ENCODE measurements at regions not wholly inside any gene's neighbourhood (a gene's known extent, or its start where the extent isn't known, plus 50 kb on each side); places are given as distances from the start of the nearest gene placed in this dataset.

GRCh38 chr1:29984166-29984861 lies 739.1 kb downstream of the MATN1 start:
- H3K36me3 ChIP-seq (ENCODE audit: insufficient read depth, low read length) = no peaks in the 10 kb centered on the region
- peak overlapping the region; percentile 5 for H2AFZ ChIP-seq (ENCODE audit: low read depth, low read length)
- no peak overlapping the region for H3K9ac ChIP-seq (ENCODE audit: low read length)
- H3K79me2 ChIP-seq (ENCODE audit: insufficient read depth, low read length) = no peaks in the 10 kb centered on the region
- no peaks in the 10 kb centered on the region for H3K9me3 ChIP-seq (ENCODE audit: insufficient read depth, low read depth, low read length)
- Mint-ChIP-seq H3K9me3 (ENCODE audit: unreplicated experiment) (peaks cover 4% of the 10 kb centered on the region), H3K27ac (ENCODE audit: unreplicated experiment) (no peak overlapping the region), H3K36me3 (ENCODE audit: low read depth, unreplicated experiment) (no peaks in the 10 kb centered on the region), H3K4me1 (ENCODE audit: low read depth, unreplicated experiment) (peaks cover 4% of the 10 kb centered on the region), H3K27me3 (ENCODE audit: low read depth, unreplicated experiment) (no peaks in the 10 kb centered on the region), H3K4me3 (ENCODE audit: unreplicated experiment) (no peak overlapping the region)
- no peak overlapping the region for H3K4me3 ChIP-seq (ENCODE audit: insufficient read depth, low read depth, low read length)
- no peak overlapping the region for H3K27ac ChIP-seq (ENCODE audit: low read depth, low read length)
- no peaks in the 10 kb centered on the region for H3K4me1 ChIP-seq (ENCODE audit: insufficient read depth, low read length)
- TF ChIP-seq, protein P1, sequence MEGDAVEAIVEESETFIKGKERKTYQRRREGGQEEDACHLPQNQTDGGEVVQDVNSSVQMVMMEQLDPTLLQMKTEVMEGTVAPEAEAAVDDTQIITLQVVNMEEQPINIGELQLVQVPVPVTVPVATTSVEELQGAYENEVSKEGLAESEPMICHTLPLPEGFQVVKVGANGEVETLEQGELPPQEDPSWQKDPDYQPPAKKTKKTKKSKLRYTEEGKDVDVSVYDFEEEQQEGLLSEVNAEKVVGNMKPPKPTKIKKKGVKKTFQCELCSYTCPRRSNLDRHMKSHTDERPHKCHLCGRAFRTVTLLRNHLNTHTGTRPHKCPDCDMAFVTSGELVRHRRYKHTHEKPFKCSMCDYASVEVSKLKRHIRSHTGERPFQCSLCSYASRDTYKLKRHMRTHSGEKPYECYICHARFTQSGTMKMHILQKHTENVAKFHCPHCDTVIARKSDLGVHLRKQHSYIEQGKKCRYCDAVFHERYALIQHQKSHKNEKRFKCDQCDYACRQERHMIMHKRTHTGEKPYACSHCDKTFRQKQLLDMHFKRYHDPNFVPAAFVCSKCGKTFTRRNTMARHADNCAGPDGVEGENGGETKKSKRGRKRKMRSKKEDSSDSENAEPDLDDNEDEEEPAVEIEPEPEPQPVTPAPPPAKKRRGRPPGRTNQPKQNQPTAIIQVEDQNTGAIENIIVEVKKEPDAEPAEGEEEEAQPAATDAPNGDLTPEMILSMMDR (IDR thresholded peaks at IDR 0.05; ENCODE audit: insufficient read depth, low read depth, low read length) = no peak
- no peak for TF ChIP-seq EZH2 (IDR thresholded peaks at IDR 0.05; ENCODE audit: insufficient read depth, low read length)
- H3K27me3 ChIP-seq (ENCODE audit: insufficient read depth, low read length) = no peaks in the 10 kb centered on the region
- FAIRE-seq (no peak), DNase-seq (ENCODE audit: low read depth) (no peak)
- no peak overlapping the region for H3K4me2 ChIP-seq (ENCODE audit: low read length)
- H4K20me1 ChIP-seq (ENCODE audit: insufficient read depth, low read length) = no peaks in the 10 kb centered on the region

DNA sequence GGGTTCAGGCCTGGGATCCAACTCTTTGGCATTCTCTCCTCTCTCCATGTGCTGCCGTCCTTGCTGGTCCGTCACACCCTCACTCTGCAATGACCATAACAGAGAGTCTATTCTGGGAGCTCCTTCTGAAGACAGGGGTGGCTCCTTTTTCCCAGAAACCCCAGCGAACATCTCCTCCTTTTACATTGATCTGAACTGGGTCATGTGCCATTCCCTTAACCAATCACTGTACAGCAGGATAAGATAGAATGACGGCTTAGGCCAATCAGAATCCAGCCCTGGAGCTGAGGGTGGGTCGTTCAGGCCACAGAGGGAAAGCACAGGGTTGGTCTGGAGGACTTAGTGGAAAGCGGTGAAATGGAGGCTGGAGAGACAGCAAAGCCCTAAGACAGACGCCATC lies 740.1 kb downstream of the MATN1 start:
- no peaks in the 10 kb centered on the region for H3K27me3 ChIP-seq (ENCODE audit: insufficient read depth, low read length)
- no peak overlapping the region for H3K9ac ChIP-seq (ENCODE audit: low read length)
- H3K36me3 Mint-ChIP-seq (ENCODE audit: low read depth, unreplicated experiment) = no peaks in the 10 kb centered on the region
- H3K4me3 ChIP-seq (ENCODE audit: insufficient read depth, low read depth, low read length) = no peak overlapping the region
- H3K4me1 Mint-ChIP-seq (ENCODE audit: low read depth, unreplicated experiment) = peaks cover 4% of the 10 kb centered on the region
- no peaks in the 10 kb centered on the region for H3K79me2 ChIP-seq (ENCODE audit: insufficient read depth, low read length)
- H3K27ac ChIP-seq (ENCODE audit: low read depth, low read length) = no peak overlapping the region
- H4K20me1 ChIP-seq (ENCODE audit: insufficient read depth, low read length) = no peaks in the 10 kb centered on the region
- H2AFZ ChIP-seq (ENCODE audit: low read depth, low read length) = no peak overlapping the region
- H3K9me3 ChIP-seq (ENCODE audit: insufficient read depth, low read depth, low read length) = no peaks in the 10 kb centered on the region
- no peak overlapping the region for H3K27ac Mint-ChIP-seq (ENCODE audit: unreplicated experiment)
- H3K4me1 ChIP-seq (ENCODE audit: insufficient read depth, low read length) = no peaks in the 10 kb centered on the region
- H3K9me3 Mint-ChIP-seq (ENCODE audit: unreplicated experiment) = peaks cover 4% of the 10 kb centered on the region
- H3K36me3 ChIP-seq (ENCODE audit: insufficient read depth, low read length) = no peaks in the 10 kb centered on the region
- H3K4me2 ChIP-seq (ENCODE audit: low read length) = no peak overlapping the region
- TF ChIP-seq, protein P1 (IDR thresholded peaks at IDR 0.05; ENCODE audit: insufficient read depth, low read depth, low read length) = no peak
- TF ChIP-seq EZH2 (IDR thresholded peaks at IDR 0.05; ENCODE audit: insufficient read depth, low read length) = no peak
- FAIRE-seq = no peak
- H3K27me3 Mint-ChIP-seq (ENCODE audit: low read depth, unreplicated experiment) = no peaks in the 10 kb centered on the region
- DNase-seq (ENCODE audit: low read depth) = no peak
- H3K4me3 Mint-ChIP-seq (ENCODE audit: unreplicated experiment) = no peak overlapping the region

GRCh38 chr1:29981586-29982239 lies 741.7 kb downstream of the MATN1 start:
- Mint-ChIP-seq H3K9me3 (ENCODE audit: unreplicated experiment) (peaks cover 7% of the 10 kb centered on the region), H3K27ac (ENCODE audit: unreplicated experiment) (no peak overlapping the region), H3K4me1 (ENCODE audit: low read depth, unreplicated experiment) (no peaks in the 10 kb centered on the region), H3K36me3 (ENCODE audit: low read depth, unreplicated experiment) (no peaks in the 10 kb centered on the region), H3K27me3 (ENCODE audit: low read depth, unreplicated experiment) (no peaks in the 10 kb centered on the region), H3K4me3 (ENCODE audit: unreplicated experiment) (no peak overlapping the region)
- no peak overlapping the region for H3K9ac ChIP-seq (ENCODE audit: low read length)
- no peak for DNase-seq (ENCODE audit: low read depth)
- no peaks in the 10 kb centered on the region for H3K27me3 ChIP-seq (ENCODE audit: insufficient read depth, low read length)
- H3K4me3 ChIP-seq (ENCODE audit: insufficient read depth, low read depth, low read length) = no peak overlapping the region
- H3K36me3 ChIP-seq (ENCODE audit: insufficient read depth, low read length) = no peaks in the 10 kb centered on the region
- no peaks in the 10 kb centered on the region for H3K4me1 ChIP-seq (ENCODE audit: insufficient read depth, low read length)
- H3K27ac ChIP-seq (ENCODE audit: low read depth, low read length) = no peak overlapping the region
- no peak for FAIRE-seq
- H2AFZ ChIP-seq (ENCODE audit: low read depth, low read length) = no peak overlapping the region
- TF ChIP-seq EZH2 (IDR thresholded peaks at IDR 0.05; ENCODE audit: insufficient read depth, low read length) = no peak
- TF ChIP-seq, protein P1 (IDR thresholded peaks at IDR 0.05; ENCODE audit: insufficient read depth, low read depth, low read length) = no peak
- no peaks in the 10 kb centered on the region for H3K9me3 ChIP-seq (ENCODE audit: insufficient read depth, low read depth, low read length)
- H3K4me2 ChIP-seq (ENCODE audit: low read length) = no peak overlapping the region
- no peaks in the 10 kb centered on the region for H3K79me2 ChIP-seq (ENCODE audit: insufficient read depth, low read length)
- H4K20me1 ChIP-seq (ENCODE audit: insufficient read depth, low read length) = no peaks in the 10 kb centered on the region
